ENCODE measurements at regions not wholly inside any gene's neighbourhood (a gene's known extent, or its start where the extent isn't known, plus 50 kb on each side); places are given as distances from the start of the nearest gene placed in this dataset.
A peak's percentile ranks its signal among the peaks of the same experiment; 100 is the strongest.

DNA sequence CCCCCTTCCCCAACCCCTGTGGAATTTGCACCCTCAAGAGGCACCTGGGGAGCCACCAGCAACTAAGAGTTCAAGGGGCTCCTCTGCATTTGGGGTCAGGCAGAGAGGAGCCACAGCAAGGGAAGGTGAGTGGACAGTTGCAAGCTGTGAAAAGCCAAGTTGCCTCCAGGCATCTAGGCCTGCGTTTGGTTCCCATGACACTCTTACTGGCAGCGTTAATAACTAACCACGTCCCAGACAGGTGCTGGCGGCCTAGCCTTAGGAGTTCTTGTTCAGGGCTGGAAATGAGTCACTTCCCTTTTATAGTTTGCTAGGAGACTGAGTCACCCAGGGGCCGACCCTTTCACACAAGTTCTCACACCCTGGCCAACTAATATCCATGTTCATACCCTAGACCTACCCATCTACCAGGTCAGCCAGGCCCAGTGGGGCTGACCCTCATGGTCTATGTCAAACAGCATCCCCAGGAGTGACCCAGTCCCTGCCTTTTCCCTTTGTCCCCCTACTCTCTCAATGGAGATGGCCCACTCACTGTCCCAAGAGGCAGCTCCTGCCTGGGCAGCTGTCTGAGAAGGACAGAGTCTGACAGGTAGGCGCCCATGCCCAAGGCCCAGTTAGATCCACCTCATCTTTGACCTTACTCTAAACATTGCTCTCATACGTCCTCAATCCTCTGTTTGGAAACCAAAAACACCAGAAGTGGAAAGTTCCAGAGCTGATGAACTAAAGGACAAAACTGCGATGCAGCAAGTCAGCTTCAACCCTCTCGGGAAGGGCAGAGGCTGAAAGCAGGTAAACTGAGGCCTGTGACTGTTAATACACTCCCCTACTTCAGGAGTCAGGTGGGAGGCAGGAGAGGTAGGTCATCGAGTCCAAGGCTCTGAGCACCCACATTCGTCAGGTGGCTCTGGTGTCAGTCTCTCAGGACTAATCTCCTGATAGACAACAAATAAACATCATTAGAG, 300.6 kb downstream of the SOX9 start:
- DNase-seq (ENCODE audit: low read depth in 1 of 2, low spot score in 1 of 2): peak in 1 of 2 donors; percentile 17

- no peak for DNase-seq (ENCODE audit: low read depth in 1 of 2, low spot score in 1 of 2)
Observed at GRCh38 chr17:72422204-72422504, 301.3 kb downstream of the SOX9 start.

DNA sequence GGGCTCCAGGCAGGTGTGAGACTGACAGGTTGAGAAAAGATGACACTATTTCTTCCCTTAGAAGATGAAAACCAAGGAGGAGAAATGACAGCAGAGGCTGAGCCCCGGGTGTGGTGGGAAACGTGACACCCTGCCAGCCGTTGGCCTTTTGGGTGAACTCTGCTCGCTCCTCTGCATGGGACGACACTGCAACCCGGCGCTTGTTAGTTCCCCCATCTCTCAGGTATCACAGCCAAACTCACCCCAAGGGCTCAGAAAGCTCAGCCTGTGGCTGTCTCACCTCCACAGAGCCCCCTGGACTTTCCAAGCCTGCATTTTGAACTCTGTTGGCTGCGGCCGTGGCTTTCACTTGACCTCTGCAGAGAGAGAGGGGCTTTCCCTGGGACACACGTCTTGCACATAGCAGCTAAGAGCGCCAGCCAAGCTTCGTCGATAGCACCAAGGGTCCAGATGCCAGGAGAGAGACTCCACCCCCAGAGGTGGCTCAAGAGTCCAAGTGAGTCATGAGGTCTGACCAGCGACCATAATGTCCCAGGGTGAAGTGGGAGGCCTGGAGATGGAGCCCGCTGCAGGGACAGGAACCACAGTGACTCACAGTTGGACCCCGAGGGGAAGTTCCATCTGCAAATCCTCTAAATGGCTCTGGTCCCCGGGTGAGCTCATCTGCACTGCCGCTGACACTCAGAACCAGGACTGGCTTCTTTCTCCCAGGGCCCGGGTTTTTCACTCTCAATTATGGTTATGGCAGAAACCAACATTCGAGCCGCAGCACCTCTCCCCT, 301.9 kb downstream of the SOX9 start:
- no peak for DNase-seq (ENCODE audit: low read depth in 1 of 2, low spot score in 1 of 2)

GRCh38 chr17:72423286-72423589, 302.4 kb downstream of the SOX9 start:
- no peak for DNase-seq (ENCODE audit: low read depth in 1 of 2, low spot score in 1 of 2)

DNA sequence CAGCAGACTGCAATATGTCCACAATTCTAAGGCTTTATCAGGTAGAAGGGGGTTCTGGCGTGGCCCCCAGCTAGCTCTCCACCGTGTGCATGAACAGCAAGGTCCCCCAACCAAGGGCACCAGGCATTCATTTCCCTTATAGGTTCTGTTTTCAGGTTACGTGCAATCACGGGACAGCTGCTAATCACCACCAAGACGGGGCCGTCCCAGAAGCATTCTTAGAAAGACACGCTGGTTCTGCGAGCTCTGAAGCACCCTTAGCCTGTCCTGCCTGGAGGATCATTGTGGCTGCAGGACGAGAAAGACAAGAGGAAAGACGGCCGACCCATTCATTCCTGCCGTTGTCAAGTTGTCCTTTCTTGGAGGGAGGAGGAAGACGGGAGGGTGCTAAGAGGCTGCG, 302.9 kb downstream of the SOX9 start:
- no peak for DNase-seq (ENCODE audit: low read depth in 1 of 2, low spot score in 1 of 2)

DNA sequence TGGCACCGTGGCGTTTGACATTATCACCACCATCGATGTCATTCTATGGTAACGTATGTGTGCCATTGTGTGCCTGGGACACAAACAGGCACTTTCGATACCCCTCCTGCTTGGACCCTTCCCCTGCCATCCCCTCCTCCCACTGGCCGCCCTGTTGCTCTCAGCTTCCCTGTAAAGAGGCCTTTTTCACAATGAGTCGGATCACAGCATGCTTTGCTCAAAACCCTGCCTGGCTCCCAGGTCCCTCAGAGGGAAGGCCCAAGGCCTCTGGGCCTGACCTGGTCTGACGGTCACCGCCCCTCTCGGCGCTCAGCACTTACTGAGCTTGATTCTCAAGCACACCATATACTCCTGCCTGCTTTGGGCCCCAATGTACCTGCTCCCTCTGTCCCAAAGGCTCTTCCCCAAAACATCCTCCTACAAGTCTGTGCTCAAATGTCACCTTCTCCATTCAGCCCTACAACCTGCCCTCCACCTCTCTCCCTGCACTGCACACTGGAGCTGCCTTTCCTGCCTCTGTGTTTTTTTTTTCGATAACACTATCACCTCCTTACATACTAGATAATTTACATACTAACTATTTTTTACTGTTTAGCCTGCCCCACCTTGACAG, 303.8 kb downstream of the SOX9 start:
- DNase-seq (ENCODE audit: low read depth in 1 of 2, low spot score in 1 of 2): no peak

DNA sequence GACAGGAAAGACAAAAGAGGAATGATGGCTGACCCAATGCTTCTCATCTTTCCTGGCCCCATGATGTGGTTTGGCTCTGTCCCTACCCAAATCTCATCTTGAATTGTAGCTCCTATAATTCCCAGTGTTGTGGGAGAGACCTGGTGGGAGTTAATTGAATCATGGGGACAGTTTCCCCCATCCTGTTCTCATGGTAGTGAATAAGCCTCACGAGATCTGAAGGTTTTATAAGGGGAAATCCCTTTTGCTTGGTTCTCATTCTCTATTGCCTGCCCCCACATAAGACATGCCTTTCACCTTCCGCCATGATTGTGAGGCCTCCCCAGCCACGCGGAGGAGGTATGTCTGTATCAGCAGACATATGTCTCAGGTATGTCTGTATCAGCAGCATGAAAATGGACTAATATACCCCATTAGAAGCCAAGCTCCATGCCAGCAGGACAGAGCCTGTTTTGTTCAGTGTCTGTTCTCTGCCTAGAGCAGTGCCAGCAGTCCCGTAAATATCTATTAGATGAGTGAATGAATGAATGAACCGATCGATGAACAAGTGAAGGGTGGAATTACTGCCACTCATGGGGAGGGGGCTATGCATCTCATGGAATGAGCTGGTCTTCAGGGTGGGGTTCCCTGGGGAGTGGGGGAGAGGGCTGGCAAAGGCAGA, 304.4 kb downstream of the SOX9 start:
- DNase-seq (ENCODE audit: low read depth in 1 of 2, low spot score in 1 of 2): no peak

- no peak for DNase-seq (ENCODE audit: low read depth in 1 of 2, low spot score in 1 of 2)
Observed at GRCh38 chr17:72425794-72426168, 305.0 kb downstream of the SOX9 start.

GRCh38 chr17:72426321-72426720, 305.5 kb downstream of the SOX9 start:
- DNase-seq (ENCODE audit: low read depth in 1 of 2, low spot score in 1 of 2): no peak

GRCh38 chr17:72426948-72427760, 306.3 kb downstream of the SOX9 start:
- no peak for DNase-seq (ENCODE audit: low read depth in 1 of 2, low spot score in 1 of 2)

DNA sequence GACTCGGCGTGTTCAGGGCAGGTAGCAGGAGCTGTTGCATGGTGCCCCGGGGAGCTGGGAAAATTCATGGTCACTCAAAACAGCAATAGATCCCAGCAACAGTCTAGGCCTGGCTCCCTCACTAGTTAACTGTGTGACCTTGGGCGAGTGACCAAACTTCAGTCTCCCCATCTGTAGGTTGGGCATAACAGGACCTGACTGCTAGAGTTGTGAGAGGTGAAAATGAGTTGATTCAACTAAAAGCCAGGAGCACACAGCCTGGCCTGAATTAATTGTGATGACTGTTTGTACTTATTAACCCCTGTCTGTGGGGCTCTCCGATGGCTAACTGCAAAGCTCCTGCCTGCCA, 306.9 kb downstream of the SOX9 start:
- DNase-seq (ENCODE audit: low read depth in 1 of 2, low spot score in 1 of 2): no peak

DNA sequence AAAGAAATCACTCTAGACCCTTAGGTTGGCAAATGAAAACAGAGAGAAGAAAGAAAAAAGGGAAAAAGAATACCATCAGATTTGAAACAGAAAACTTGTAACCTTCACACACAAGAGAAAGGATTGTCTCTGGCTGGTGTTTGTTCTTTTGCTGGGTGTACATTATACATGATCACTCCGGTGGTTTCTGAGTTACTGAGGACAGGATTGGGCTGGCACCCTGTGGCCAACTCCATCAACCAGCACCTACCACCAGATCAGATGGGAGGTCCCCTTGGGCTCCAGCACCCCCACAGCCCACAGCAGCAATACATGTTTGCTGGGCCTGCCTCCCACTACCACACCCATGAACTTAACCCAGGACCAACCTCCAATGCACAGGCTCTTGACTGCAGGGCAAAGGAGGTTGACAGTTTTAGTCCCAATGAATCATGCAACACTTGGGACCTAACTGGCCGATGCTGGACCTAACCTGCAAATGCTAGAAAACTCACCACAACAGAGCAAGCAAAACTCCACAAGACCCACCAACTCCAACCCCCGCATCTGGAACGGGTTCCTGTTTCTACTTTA, 308.3 kb downstream of the SOX9 start:
- no peak for DNase-seq (ENCODE audit: low read depth in 1 of 2, low spot score in 1 of 2)

DNA sequence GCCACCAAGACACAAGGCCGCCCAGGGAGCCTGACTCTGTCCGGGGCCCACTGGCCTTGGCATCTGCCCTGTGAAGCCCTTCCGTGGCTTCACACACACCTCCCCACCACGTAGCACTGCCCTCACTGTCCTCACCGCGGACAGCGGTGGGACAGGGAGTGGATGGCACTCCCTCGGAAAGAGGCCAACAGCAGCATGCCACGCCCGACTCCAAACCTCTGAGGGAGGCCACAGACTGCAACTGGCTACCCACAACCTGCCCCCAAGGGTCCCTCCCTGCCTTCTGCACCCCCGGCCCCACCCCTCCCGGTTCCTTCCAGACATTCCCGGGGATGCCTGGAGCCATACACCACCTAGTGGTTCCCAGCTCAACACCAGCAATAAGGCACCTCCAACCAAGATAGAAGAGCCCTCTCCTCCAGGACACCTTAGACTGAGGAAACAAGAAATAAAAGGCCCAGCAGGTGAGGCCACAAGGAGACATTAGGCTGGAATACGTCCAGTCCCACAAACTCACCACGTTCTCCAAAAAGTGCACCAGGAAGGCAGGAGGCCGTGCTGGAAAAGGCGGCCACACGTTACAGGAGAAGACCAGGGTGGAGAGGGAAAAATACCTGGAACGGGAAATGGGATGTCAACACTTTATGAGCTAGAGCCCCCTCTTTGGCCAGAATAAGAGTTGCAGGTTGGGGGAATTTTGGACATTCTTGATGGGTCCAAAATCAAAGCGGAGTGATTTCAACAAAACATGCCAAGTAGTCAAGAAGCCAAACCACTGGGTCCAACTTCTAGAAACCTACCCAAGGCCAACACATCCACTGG, 310.0 kb downstream of the SOX9 start:
- no peak for DNase-seq (ENCODE audit: low read depth in 1 of 2, low spot score in 1 of 2)

DNA sequence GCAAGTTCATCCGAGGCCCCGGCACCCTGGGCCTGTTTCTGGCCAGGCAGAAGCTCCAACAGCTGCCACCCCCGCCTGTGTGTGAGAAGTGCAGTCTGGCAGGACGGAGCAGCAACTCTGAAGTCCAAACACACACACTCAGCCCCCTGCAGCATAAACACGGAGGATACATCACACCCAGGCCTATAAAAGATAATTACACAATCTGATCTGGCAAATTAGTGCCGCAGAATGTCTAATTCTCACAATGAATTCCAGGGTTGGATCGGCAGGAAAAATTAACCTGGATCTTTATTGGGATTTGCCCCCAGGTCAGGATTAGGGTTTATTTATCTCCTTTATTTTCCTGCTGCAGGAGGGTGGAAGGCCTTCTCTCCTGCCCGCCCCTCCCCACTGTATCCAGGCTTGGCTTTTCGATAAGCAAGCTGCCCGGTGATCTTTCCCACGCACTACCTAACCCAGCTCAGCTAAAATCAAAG, 311.4 kb downstream of the SOX9 start:
- DNase-seq (ENCODE audit: low read depth in 1 of 2, low spot score in 1 of 2): no peak

DNA sequence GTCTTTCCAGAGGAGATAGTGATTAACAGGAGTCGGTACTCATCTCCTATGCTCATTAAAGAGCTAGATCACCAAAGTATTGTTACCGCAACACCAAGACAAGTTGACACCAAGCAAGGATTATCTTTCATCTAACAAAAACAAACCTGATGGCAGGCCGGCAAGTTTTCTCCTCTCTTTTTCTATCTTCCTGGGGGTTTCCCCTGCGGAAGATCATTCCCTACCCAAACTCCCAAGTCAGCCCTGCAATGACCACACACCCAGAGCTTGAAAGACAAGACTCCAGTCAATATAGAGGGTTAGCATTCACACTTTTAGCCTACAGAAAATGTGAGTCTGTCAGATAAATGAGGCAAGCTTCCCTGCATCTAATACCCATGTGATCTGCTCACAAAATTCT, 312.1 kb downstream of the SOX9 start:
- DNase-seq (ENCODE audit: low read depth in 1 of 2, low spot score in 1 of 2): no peak

DNA sequence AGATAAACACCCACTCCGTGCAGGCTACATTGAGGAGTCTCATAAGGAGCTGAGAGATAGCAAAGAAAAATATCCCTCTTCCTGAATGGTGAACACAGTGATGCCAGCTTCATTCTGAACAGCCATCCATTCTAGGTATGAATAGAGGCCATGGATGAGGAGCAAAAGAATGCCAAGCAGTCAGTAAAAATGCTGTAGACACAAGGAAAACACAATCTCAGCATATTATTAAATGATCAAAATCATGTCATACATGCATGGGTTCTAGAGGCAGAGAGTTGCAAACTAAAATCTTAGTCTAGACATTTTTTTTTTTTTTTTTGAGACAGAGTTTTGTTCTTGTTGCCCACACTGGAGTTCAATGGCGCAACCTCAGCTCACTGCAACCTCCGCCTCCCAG, 313.0 kb downstream of the SOX9 start:
- no peak for DNase-seq (ENCODE audit: low read depth in 1 of 2, low spot score in 1 of 2)

DNA sequence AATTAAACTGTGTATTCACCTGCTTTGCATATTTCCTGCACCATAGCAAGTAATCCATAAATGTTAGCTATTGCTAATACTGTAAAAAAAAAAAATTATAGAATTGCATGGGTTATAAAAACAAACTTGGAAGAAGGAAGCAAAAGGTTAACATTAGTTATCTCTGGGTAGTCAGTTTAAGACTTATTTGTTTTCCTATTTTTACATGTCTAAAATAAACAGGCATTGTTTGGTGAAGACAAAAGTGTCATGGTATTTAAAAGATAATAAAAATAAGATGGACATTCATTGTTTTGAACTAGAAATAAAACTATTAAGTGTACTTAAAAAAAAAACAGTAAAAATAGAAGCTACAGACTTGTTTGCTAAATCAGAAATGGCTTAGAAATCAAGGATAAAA, 313.8 kb downstream of the SOX9 start:
- DNase-seq (ENCODE audit: low read depth in 1 of 2, low spot score in 1 of 2): no peak

- no peak for DNase-seq (ENCODE audit: low read depth in 1 of 2, low spot score in 1 of 2)
Observed at GRCh38 chr17:72434991-72435618, 314.3 kb downstream of the SOX9 start.

DNA sequence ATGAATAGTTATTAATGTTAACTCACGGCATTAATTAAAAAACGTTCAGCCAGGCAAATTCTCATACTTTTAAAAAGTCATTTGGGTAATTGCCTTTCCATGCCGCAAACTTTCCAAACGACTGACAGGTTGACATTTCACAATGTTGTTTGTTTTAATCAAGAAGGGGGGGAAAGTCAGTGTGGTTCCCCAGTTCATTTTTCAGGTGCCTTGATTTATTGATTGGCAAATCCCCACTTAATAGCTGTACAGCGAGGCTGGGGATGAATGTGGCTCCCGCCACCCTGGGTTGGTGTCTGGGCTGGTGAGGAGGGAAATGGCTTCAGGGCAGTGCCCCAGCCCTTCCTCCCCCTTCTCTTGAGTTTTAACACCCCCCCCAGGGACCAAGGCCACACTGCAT, 318.0 kb downstream of the SOX9 start:
- no peak for DNase-seq (ENCODE audit: low read depth in 1 of 2, low spot score in 1 of 2)

All from activated CD4-positive, alpha-beta T cell treated with anti-CD3 and anti-CD28 coated beads, Interleukin-2, amount 50 U/mL, for 24 hours (primary cell).